LNCaP clone FGC (cell line): ENCODE measurements at regions not wholly inside any gene's neighbourhood (a gene's known extent, or its start where the extent isn't known, plus 50 kb on each side); places are given as distances from the start of the nearest gene placed in this dataset.

Experiments used
- DNase-seq: peaks from one replicate; pipeline ENCODE4 v3.0.0-alpha.2; 2011; ENCODE audit warnings: low read depth
- H3K4me3 ChIP-seq: 2 replicates; pipeline ENCODE4 v1.5.1; 2011; ENCODE audit warnings: mild to moderate bottlenecking, low read depth, low read length, control low read depth
- TF ChIP-seq, protein P1 (sequence below): IDR thresholded peaks from 2 replicates; pipeline ENCODE4 v1.5.1; 2012; ENCODE audit warnings: mild to moderate bottlenecking; ENCODE audit not compliant: control insufficient read depth, insufficient read depth; ENCODE audit errors: extremely low read depth

DNA sequence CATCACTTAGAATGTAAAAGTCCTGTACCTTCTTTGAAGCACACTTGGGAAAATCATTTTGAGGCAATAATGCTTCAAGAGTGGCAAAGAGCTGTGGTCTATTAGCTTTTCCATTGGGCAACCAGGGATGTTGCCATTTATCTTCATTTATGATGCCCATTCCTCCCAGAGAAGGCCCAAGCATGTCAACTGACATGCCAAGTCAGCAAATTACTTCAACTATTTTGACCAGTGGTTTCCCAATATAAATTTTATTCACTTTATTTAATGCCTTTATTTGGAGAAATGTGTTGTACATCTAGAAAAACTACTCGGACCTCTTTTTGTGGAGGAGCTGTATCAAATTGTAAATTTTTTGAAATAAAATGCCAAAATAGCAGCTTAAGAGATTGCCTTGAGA is 164.1 kb upstream of the PCSK2 start:
- TF ChIP-seq, protein P1, sequence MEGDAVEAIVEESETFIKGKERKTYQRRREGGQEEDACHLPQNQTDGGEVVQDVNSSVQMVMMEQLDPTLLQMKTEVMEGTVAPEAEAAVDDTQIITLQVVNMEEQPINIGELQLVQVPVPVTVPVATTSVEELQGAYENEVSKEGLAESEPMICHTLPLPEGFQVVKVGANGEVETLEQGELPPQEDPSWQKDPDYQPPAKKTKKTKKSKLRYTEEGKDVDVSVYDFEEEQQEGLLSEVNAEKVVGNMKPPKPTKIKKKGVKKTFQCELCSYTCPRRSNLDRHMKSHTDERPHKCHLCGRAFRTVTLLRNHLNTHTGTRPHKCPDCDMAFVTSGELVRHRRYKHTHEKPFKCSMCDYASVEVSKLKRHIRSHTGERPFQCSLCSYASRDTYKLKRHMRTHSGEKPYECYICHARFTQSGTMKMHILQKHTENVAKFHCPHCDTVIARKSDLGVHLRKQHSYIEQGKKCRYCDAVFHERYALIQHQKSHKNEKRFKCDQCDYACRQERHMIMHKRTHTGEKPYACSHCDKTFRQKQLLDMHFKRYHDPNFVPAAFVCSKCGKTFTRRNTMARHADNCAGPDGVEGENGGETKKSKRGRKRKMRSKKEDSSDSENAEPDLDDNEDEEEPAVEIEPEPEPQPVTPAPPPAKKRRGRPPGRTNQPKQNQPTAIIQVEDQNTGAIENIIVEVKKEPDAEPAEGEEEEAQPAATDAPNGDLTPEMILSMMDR: no peak
- no peak overlapping the region for H3K4me3 ChIP-seq
- DNase-seq: no peak

DNA sequence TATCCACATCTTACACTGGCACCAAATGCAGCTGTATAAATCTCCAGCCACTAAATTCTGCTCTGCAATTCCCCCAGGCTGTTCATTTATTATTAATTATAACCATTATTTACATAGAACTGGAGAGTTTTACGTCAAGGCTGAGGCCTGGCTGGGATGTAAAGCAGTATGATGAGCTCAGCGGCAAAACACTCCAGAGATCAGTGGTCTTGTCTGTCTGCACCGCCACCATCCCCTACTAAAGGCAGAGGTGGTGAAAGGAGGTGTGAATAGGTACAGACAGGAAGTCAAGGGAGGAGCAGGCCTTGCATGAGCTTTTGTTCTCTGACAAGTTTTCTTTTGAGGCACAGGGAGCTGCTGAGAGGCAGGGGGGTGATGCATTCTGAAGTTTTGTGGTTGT is 159.9 kb upstream of the PCSK2 start:
- H3K4me3 ChIP-seq: no peak overlapping the region
- no peak for DNase-seq
- TF ChIP-seq, protein P1: no peak

DNA sequence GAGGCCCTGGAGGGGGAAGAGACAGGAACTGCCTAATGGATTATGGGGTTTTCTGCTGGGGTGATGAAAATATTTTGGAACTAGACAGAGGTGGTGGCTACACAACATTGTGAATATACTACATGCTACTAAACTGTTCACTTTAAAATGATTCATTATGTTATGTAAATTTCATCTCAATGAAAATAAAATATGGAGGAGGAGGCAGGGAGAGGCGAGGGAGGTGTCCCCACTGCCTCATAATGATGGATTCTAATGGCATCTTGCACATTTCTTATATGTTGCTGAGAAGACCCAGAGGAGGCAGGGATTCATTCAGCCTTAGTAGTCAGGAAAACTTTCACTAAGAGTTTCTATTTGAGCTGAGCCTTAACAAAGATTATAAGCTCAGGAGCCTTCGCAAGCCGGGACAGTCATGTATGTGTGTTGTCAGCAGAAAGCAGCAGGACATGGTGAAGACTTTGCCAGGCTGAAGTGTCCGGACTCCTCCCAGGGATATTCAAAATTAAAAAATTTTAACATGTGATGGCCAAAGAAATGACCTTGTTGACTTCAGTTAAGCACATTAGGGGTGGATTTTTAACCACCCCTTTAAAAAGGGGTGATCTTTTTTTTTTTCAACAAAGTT is 158.6 kb upstream of the PCSK2 start:
- TF ChIP-seq, protein P1: no peak

DNA sequence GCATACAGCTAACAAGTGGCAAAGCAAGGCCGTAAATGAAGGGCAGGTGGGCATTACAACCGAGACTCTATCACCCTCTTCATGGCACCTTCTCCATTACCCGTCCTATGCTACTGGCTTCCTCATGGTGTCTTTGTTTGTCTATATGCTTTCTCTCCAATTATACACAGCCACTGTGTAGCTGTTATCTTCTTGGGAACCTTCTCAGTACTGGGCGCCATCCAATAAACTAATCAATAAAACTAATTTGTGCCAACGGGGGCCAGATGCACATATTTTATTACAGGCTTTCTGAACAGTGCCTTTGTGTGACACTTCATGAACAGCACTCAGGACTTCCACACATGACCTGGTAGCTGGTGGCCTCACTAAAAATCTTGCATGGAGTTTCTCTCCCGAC is 149.8 kb upstream of the PCSK2 start:
- DNase-seq: no peak

More for the DNA sequence above, 158.6 kb upstream of the PCSK2 start:
- DNase-seq: no peak
- H3K4me3 ChIP-seq: no peak overlapping the region

DNA sequence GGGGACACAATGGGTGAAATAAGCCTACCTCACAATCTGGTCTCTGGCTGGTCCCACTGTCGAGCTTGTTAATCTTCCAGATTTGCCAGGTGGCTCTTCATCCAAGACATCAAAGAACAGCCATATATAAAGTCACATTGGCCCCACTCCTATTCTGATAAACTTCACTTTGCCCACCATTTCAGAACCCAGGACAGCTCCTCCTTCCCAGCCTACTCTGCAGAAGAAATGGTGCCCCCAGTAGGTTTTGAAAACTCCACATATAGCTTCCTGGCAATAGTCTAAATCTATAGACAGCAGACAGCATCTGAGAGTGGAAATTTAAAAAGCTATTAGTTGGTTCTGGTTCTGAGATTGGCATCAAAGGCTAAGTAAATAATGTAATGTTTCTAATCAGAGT is 143.1 kb upstream of the PCSK2 start:
- TF ChIP-seq, protein P1: no peak
- no peak for DNase-seq
- H3K4me3 ChIP-seq: no peak overlapping the region

More for the DNA sequence above, 149.8 kb upstream of the PCSK2 start:
- TF ChIP-seq, protein P1: no peak
- no peak overlapping the region for H3K4me3 ChIP-seq

DNA sequence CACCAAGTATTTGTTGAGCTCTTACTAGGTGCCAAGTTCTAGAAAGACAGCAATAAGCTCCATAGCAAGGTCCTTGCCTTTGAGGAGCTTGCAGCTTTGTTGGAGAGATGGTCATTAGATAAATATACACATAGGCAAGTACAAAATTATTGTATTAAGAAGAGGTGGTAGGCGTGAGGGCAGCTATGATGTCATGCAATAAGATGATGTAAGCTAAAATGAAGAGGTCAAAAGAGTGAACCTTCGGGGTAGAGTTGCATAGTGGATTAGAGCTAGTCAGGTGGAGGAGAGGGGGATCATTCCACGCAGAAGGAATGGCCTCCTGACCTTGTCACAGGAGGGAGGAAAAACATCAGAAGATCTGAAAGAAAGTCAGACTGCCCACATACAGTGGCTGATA is 141.9 kb upstream of the PCSK2 start:
- no peak overlapping the region for H3K4me3 ChIP-seq
- TF ChIP-seq, protein P1: no peak
- no peak for DNase-seq

DNA sequence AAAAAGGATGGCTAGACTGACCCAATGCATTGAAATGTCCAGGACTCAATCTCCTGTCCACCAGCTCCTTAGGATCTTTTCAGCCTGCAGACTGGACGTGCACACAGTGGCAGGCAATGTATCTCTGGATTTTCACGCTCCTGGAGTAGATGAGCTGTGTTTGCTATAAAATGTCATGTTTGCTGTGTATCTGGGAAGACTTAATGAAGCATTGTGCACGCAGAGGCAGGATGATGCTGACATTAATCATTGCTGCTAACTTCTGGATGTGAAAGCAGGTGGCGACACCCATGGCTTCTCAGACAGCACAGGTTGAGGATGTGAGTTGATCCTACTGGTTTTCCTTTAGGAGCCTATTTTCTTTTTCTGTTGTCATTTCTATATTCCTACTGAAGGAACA is 133.1 kb upstream of the PCSK2 start:
- no peak for DNase-seq
- TF ChIP-seq, protein P1: no peak
- H3K4me3 ChIP-seq: no peak overlapping the region
